KMS-11 (cell line): ENCODE measurements at regions not wholly inside any gene's neighbourhood (a gene's known extent, or its start where the extent isn't known, plus 50 kb on each side); places are given as distances from the start of the nearest gene placed in this dataset.

Experiments used
- H2AFZ ChIP-seq: fragments of 200-600 bp; sonication (generic); 2 replicates; pipeline ENCODE4 v1.6.1; 2016; ENCODE audit warnings: antibody characterized with exemption, mixed run types, low read depth
- H3K27ac ChIP-seq: fragments of 200-600 bp; sonication (generic); 2 replicates; pipeline ENCODE4 v1.6.1; 2016; ENCODE audit warnings: mild to moderate bottlenecking, mixed run types
- H3K27me3 ChIP-seq: fragments of 200-600 bp; sonication (generic); 2 replicates; pipeline ENCODE4 v1.6.1; 2017; ENCODE audit warnings: mild to moderate bottlenecking, low read depth, mixed run types, moderate library complexity; ENCODE audit not compliant: insufficient read depth
- H3K36me3 ChIP-seq: fragments of 200-600 bp; sonication (generic); 2 replicates; pipeline ENCODE4 v1.6.1; 2017; ENCODE audit warnings: mild to moderate bottlenecking, mixed run types; ENCODE audit not compliant: insufficient read depth
- H3K4me1 ChIP-seq: fragments of 200-600 bp; sonication (generic); 2 replicates; pipeline ENCODE4 v1.6.1; 2016; ENCODE audit warnings: mild to moderate bottlenecking, low read depth, mixed run types; ENCODE audit not compliant: poor library complexity, severe bottlenecking
- H3K4me2 ChIP-seq: fragments of 200-600 bp; sonication (generic); 2 replicates; pipeline ENCODE4 v1.7.0; 2016; ENCODE audit warnings: mild to moderate bottlenecking, mixed run types
- H3K4me3 ChIP-seq: fragments of 200-600 bp; sonication (generic); IDR thresholded peaks from 2 replicates; pipeline ENCODE4 v1.6.1; 2017; ENCODE audit warnings: low read depth, low read length, mixed read lengths; ENCODE audit not compliant: insufficient read depth
- H3K79me2 ChIP-seq: fragments of 200-600 bp; sonication (generic); 2 replicates; pipeline ENCODE4 v1.6.1; 2016; ENCODE audit warnings: low read depth, mixed run types; ENCODE audit not compliant: insufficient read depth
- H3K9ac ChIP-seq: fragments of 200-600 bp; sonication (generic); 2 replicates; pipeline ENCODE4 v1.6.1; 2016; ENCODE audit warnings: mild to moderate bottlenecking, mixed run types
- H4K20me1 ChIP-seq: fragments of 200-600 bp; sonication (generic); 2 replicates; pipeline ENCODE4 v1.6.1; 2016; ENCODE audit warnings: mild to moderate bottlenecking, mixed run types; ENCODE audit not compliant: insufficient read depth
- CTCF ChIP-seq: fragments of 200-600 bp; sonication (generic); conservative IDR thresholded peaks from 2 replicates; pipeline ENCODE4 v1.6.1; 2017; ENCODE audit warnings: low read depth, mild to moderate bottlenecking, antibody characterized with exemption, low read length, moderate library complexity, mixed read lengths

DNA sequence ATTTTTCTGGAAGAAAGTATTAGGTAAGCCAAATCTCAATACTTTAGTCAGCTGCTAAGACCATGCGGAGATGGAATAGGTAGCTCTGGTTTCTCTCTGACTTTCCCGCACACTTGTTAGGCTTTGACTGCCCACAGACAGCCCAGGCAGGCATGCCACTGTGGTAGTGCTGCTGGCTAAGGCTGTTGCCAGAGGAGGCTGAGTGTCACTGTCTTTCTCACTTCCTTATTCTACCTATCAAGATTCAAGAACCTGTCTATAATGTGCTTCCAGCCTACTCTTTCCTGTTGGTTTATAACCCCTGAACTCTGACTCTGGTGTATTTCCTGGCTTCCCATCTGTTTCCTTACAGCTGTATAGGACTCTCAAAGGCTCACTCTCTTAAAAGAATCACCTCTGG is 81.8 kb upstream of the TRPC5 start:
- H3K27ac ChIP-seq, result no peak overlapping the region
- no peak overlapping the region for H3K9ac ChIP-seq
- H3K79me2 ChIP-seq, result no peaks in the 10 kb centered on the region
- H3K4me1 ChIP-seq, result no peaks in the 10 kb centered on the region
- no peaks in the 10 kb centered on the region for H3K27me3 ChIP-seq
- no peaks in the 10 kb centered on the region for H3K36me3 ChIP-seq
- no peak for TF ChIP-seq CTCF
- no peak overlapping the region for H3K4me2 ChIP-seq
- H4K20me1 ChIP-seq, result no peaks in the 10 kb centered on the region
- H2AFZ ChIP-seq, result no peak overlapping the region
- H3K4me3 ChIP-seq, result no peak overlapping the region

DNA sequence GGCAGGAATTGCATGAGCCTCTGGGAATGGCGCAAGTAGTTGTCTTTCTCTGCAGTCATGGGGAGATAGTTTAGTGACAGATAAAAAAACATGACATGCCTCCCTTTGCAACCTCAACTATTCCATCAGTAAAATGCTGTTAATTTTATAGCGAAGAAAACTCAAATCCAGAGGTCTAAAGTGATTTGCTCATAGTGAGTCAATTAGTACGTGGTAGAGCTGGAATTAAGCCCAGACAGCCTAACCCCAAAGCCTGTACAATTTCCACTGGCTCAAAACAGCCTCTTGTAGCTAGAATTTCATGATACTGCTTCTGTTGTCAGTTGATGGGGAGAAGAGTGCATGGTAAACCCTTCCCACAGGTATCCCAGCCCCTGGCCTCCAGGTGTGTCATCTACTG is 81.3 kb upstream of the TRPC5 start:
- no peaks in the 10 kb centered on the region for H3K79me2 ChIP-seq
- no peaks in the 10 kb centered on the region for H3K4me1 ChIP-seq
- H4K20me1 ChIP-seq, result no peaks in the 10 kb centered on the region
- no peak for TF ChIP-seq CTCF
- H2AFZ ChIP-seq, result no peak overlapping the region
- H3K27me3 ChIP-seq, result no peaks in the 10 kb centered on the region
- H3K4me3 ChIP-seq, result no peak overlapping the region
- no peaks in the 10 kb centered on the region for H3K36me3 ChIP-seq
- H3K4me2 ChIP-seq, result no peak overlapping the region
- no peak overlapping the region for H3K27ac ChIP-seq
- no peak overlapping the region for H3K9ac ChIP-seq

- Histone ChIP-seq H3K27me3 (no peaks in the 10 kb centered on the region), H4K20me1 (no peaks in the 10 kb centered on the region), H3K4me1 (no peaks in the 10 kb centered on the region), H3K4me2 (no peak overlapping the region), H2AFZ (no peak overlapping the region), H3K9ac (no peak overlapping the region), H3K4me3 (no peak overlapping the region), H3K36me3 (no peaks in the 10 kb centered on the region), H3K79me2 (no peaks in the 10 kb centered on the region), H3K27ac (no peak overlapping the region)
- no peak for TF ChIP-seq CTCF
Observed at GRCh38 chrX:112148397-112148796, 65.8 kb upstream of the TRPC5 start.

DNA sequence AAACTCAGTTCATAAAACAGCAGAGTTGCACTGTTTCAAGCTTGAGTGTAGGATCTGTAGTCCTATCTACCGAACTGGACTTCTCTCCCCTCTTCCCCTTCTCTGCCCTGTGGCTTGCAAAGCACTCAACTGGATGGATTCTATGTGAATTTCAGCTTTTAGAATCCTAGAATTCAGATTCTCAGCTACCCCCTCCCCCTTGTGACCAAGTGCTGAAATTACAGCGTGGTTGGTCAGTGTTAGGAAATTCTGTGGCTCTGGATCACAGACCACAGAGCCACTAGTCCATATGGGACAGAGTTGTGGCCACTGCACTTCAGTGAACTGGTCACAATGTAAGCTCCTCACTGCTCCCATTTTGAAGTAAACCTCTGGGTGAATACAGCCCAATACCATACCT is 64.6 kb upstream of the TRPC5 start:
- Histone ChIP-seq H4K20me1 (no peaks in the 10 kb centered on the region), H3K36me3 (no peaks in the 10 kb centered on the region), H3K4me1 (no peaks in the 10 kb centered on the region), H2AFZ (no peak overlapping the region), H3K79me2 (no peaks in the 10 kb centered on the region), H3K4me2 (no peak overlapping the region), H3K27ac (no peak overlapping the region), H3K4me3 (no peak overlapping the region), H3K27me3 (no peaks in the 10 kb centered on the region), H3K9ac (no peak overlapping the region)
- peak; percentile 65 for TF ChIP-seq CTCF

GRCh38 chrX:112137276-112137675 is 54.7 kb upstream of the TRPC5 start:
- no peak overlapping the region for H2AFZ ChIP-seq
- TF ChIP-seq CTCF, result no peak
- H3K4me3 ChIP-seq, result no peak overlapping the region
- H4K20me1 ChIP-seq, result no peaks in the 10 kb centered on the region
- no peak overlapping the region for H3K9ac ChIP-seq
- H3K36me3 ChIP-seq, result no peaks in the 10 kb centered on the region
- H3K4me2 ChIP-seq, result no peak overlapping the region
- no peak overlapping the region for H3K27ac ChIP-seq
- H3K79me2 ChIP-seq, result no peaks in the 10 kb centered on the region
- H3K27me3 ChIP-seq, result no peaks in the 10 kb centered on the region
- no peaks in the 10 kb centered on the region for H3K4me1 ChIP-seq
